Cardiac fibroblast (primary cell): ENCODE measurements at regions not wholly inside any gene's neighbourhood (a gene's known extent, or its start where the extent isn't known, plus 50 kb on each side); places are given as distances from the start of the nearest gene placed in this dataset.

Experiments used
- DNase-seq, 2 donors: peaks; one replicate each; pipeline versions ENCODE4 v3.0.0 to v3.0.0-alpha.2; 2010; ENCODE audit warnings: low read depth in 2 of 2
- H3K4me3 ChIP-seq, 2 donors: replicated peaks in 1 of 2; 1 replicate in 1 of 2; 2 replicates in 1 of 2; pipeline ENCODE4 v1.5.1; 2011; ENCODE audit warnings: low read depth in 2 of 2, low read length in 2 of 2, mild to moderate bottlenecking in 2 of 2, moderate library complexity in 1 of 2
- CTCF ChIP-seq: IDR thresholded peaks from one replicate; pipeline ENCODE4 v1.5.1; 2011; ENCODE audit warnings: low read depth, mild to moderate bottlenecking, low read length, inconsistent platforms

GRCh38 chr1:163927493-163927892, 605.7 kb downstream of the NUF2 start:
- no peak for DNase-seq
- H3K4me3 ChIP-seq = no peak overlapping the region
- TF ChIP-seq CTCF = no peak

- DNase-seq = no peak
- no peak overlapping the region for H3K4me3 ChIP-seq
- TF ChIP-seq CTCF = no peak
These were observed 606.3 kb downstream of the NUF2 start for GRCh38 chr1:163928069-163928468.

GRCh38 chr1:163928651-163929050, 606.9 kb downstream of the NUF2 start:
- no peak overlapping the region for H3K4me3 ChIP-seq
- no peak for TF ChIP-seq CTCF
- DNase-seq = peak in 1 of 2 donors; percentile 26

GRCh38 chr1:163932901-163933300, 611.1 kb downstream of the NUF2 start:
- TF ChIP-seq CTCF = no peak
- no peak for DNase-seq
- H3K4me3 ChIP-seq = no peak overlapping the region

GRCh38 chr1:163933437-163933836, 611.7 kb downstream of the NUF2 start:
- no peak for DNase-seq
- TF ChIP-seq CTCF = no peak

GRCh38 chr1:163935738-163936374, 614.1 kb downstream of the NUF2 start:
- DNase-seq = no peak
- no peak overlapping the region for H3K4me3 ChIP-seq
- TF ChIP-seq CTCF = no peak

More at GRCh38 chr1:163933437-163933836, 611.7 kb downstream of the NUF2 start:
- H3K4me3 ChIP-seq = no peak overlapping the region

- DNase-seq = no peak
- no peak for TF ChIP-seq CTCF
These were observed 599.4 kb upstream of the PBX1 start for GRCh38 chr1:163959622-163960021.

More at GRCh38 chr1:163959622-163960021, 599.4 kb upstream of the PBX1 start:
- H3K4me3 ChIP-seq = no peak overlapping the region
